ENCODE measurements at regions not wholly inside any gene's neighbourhood (a gene's known extent, or its start where the extent isn't known, plus 50 kb on each side); places are given as distances from the start of the nearest gene placed in this dataset.

DNA sequence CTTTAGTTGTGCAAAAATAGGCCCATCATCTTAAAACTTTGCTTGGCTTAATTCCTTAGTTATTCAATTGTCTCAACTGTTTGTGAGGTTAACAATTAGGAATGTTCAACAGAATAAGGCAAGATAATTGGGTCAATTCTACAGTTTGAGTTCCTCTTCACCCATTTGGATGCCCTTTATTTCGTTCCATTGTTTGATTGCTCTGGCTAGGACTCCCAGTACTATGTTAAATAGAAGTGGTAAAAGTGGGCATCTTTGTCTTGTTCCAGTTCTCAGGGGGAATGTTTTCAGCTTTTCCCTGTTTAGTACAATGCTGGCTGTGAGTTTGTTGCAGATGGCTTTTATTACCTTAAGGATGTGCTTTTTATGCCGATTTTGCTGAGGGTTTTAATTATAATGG, 761.5 kb upstream of the GRIA3 start:
- no peak for TF ChIP-seq FOXM1 (IDR thresholded peaks at IDR 0.05; ENCODE audit: borderline replicate concordance, low read depth)
- TF ChIP-seq RAD21 (IDR thresholded peaks at IDR 0.05; ENCODE audit: low read depth): no peak
- TF ChIP-seq YY1 (IDR thresholded peaks at IDR 0.05; ENCODE audit: low read depth): no peak
- no peak for TF ChIP-seq NFIC (IDR thresholded peaks at IDR 0.05)
- no peak for TF ChIP-seq ZBTB7A (IDR thresholded peaks at IDR 0.05; ENCODE audit: low read depth)
- no peak for TF ChIP-seq EGR1 (IDR thresholded peaks at IDR 0.05)
- TF ChIP-seq CREB1 (IDR thresholded peaks at IDR 0.05; ENCODE audit: low read depth): no peak
- no peak for TF ChIP-seq TCF12 (IDR thresholded peaks at IDR 0.05; ENCODE audit: low read depth)
- TF ChIP-seq TAF1 (IDR thresholded peaks at IDR 0.05; ENCODE audit: low read depth): no peak
- TF ChIP-seq EP300 (IDR thresholded peaks at IDR 0.05; ENCODE audit: borderline replicate concordance): no peak
- no peak for TF ChIP-seq TEAD4 (IDR thresholded peaks at IDR 0.05)
- no peak for TF ChIP-seq CEBPB (IDR thresholded peaks at IDR 0.05)
- TF ChIP-seq, protein P1, sequence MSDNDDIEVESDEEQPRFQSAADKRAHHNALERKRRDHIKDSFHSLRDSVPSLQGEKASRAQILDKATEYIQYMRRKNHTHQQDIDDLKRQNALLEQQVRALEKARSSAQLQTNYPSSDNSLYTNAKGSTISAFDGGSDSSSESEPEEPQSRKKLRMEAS (IDR thresholded peaks at IDR 0.05): no peak
- TF ChIP-seq, protein P2, sequence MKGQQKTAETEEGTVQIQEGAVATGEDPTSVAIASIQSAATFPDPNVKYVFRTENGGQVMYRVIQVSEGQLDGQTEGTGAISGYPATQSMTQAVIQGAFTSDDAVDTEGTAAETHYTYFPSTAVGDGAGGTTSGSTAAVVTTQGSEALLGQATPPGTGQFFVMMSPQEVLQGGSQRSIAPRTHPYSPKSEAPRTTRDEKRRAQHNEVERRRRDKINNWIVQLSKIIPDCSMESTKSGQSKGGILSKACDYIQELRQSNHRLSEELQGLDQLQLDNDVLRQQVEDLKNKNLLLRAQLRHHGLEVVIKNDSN (IDR thresholded peaks at IDR 0.05): no peak
- TF ChIP-seq, protein P3, sequence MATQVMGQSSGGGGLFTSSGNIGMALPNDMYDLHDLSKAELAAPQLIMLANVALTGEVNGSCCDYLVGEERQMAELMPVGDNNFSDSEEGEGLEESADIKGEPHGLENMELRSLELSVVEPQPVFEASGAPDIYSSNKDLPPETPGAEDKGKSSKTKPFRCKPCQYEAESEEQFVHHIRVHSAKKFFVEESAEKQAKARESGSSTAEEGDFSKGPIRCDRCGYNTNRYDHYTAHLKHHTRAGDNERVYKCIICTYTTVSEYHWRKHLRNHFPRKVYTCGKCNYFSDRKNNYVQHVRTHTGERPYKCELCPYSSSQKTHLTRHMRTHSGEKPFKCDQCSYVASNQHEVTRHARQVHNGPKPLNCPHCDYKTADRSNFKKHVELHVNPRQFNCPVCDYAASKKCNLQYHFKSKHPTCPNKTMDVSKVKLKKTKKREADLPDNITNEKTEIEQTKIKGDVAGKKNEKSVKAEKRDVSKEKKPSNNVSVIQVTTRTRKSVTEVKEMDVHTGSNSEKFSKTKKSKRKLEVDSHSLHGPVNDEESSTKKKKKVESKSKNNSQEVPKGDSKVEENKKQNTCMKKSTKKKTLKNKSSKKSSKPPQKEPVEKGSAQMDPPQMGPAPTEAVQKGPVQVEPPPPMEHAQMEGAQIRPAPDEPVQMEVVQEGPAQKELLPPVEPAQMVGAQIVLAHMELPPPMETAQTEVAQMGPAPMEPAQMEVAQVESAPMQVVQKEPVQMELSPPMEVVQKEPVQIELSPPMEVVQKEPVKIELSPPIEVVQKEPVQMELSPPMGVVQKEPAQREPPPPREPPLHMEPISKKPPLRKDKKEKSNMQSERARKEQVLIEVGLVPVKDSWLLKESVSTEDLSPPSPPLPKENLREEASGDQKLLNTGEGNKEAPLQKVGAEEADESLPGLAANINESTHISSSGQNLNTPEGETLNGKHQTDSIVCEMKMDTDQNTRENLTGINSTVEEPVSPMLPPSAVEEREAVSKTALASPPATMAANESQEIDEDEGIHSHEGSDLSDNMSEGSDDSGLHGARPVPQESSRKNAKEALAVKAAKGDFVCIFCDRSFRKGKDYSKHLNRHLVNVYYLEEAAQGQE (IDR thresholded peaks at IDR 0.05; ENCODE audit: low read depth): no peak

DNA sequence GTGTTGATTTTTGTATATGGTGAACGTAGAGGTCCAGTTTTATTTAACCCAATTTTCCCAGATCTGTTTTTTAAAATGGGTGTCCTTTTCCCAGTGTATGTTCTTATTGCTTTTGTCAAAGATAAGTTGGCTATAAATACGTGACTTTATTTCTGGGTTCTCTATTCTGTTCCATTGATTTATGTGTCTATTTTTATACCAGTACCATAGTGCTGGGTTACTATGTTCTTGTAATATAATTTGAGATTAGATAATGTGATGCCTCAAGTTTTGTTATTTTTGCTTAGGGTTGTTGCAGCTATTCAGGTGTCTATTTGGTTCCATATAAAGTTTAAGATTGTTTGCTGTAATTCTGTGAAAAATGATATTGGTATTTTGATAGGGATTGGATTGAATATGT, 749.1 kb upstream of the GRIA3 start:
- TF ChIP-seq, protein P3 (IDR thresholded peaks at IDR 0.05; ENCODE audit: low read depth): no peak
- TF ChIP-seq CEBPB (IDR thresholded peaks at IDR 0.05) (no peak), TAF1 (IDR thresholded peaks at IDR 0.05; ENCODE audit: low read depth) (no peak), RAD21 (IDR thresholded peaks at IDR 0.05; ENCODE audit: low read depth) (no peak), EGR1 (IDR thresholded peaks at IDR 0.05) (no peak), EP300 (IDR thresholded peaks at IDR 0.05; ENCODE audit: borderline replicate concordance) (no peak), CREB1 (IDR thresholded peaks at IDR 0.05; ENCODE audit: low read depth) (no peak), ZBTB7A (IDR thresholded peaks at IDR 0.05; ENCODE audit: low read depth) (no peak), NFIC (IDR thresholded peaks at IDR 0.05) (no peak), TEAD4 (IDR thresholded peaks at IDR 0.05) (no peak), FOXM1 (IDR thresholded peaks at IDR 0.05; ENCODE audit: borderline replicate concordance, low read depth) (no peak), TCF12 (IDR thresholded peaks at IDR 0.05; ENCODE audit: low read depth) (no peak), YY1 (IDR thresholded peaks at IDR 0.05; ENCODE audit: low read depth) (no peak)
- TF ChIP-seq, protein P1 (IDR thresholded peaks at IDR 0.05): no peak
- TF ChIP-seq, protein P2 (IDR thresholded peaks at IDR 0.05): no peak

DNA sequence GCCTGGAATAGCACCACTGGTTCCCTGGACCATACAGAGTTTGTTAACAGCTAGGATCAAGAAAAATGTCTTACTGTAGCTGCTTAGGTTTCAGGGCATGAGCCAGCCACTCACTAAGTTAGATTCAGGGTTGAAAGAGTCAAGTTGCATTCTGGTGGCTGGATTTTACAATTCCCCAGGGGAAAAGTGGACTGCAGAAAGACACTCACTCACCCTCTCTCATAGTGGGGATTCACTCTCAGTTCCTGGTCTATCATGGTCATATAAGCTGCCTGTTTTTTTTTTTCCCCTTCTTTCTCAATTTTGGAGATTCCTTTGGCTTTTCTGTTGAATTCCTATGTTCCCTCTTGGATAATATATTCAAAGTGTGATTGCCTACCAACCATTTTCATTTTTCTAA, 744.2 kb upstream of the GRIA3 start:
- TF ChIP-seq NFIC (IDR thresholded peaks at IDR 0.05) (no peak), CREB1 (IDR thresholded peaks at IDR 0.05; ENCODE audit: low read depth) (no peak), RAD21 (IDR thresholded peaks at IDR 0.05; ENCODE audit: low read depth) (no peak), TCF12 (IDR thresholded peaks at IDR 0.05; ENCODE audit: low read depth) (no peak), EGR1 (IDR thresholded peaks at IDR 0.05) (no peak), ZBTB7A (IDR thresholded peaks at IDR 0.05; ENCODE audit: low read depth) (no peak), CEBPB (IDR thresholded peaks at IDR 0.05) (no peak), FOXM1 (IDR thresholded peaks at IDR 0.05; ENCODE audit: borderline replicate concordance, low read depth) (no peak), EP300 (IDR thresholded peaks at IDR 0.05; ENCODE audit: borderline replicate concordance) (no peak), TEAD4 (IDR thresholded peaks at IDR 0.05) (no peak), YY1 (IDR thresholded peaks at IDR 0.05; ENCODE audit: low read depth) (no peak), TAF1 (IDR thresholded peaks at IDR 0.05; ENCODE audit: low read depth) (no peak)
- TF ChIP-seq, protein P3 (IDR thresholded peaks at IDR 0.05; ENCODE audit: low read depth): no peak
- TF ChIP-seq, protein P2 (IDR thresholded peaks at IDR 0.05): no peak
- TF ChIP-seq, protein P1 (IDR thresholded peaks at IDR 0.05): no peak
